ES-I3 (cell line): ENCODE measurements at regions not wholly inside any gene's neighbourhood (a gene's known extent, or its start where the extent isn't known, plus 50 kb on each side); places are given as distances from the start of the nearest gene placed in this dataset.
"Not testable (repeated sequence)": the region's sequence is repeated elsewhere in the genome, so short reads cannot be mapped to it uniquely, and the experiment has no call there.

ENCODE experiments used
- H3K36me3 ChIP-seq: 2 replicates; pipeline ENCODE4 v1.6.1; 2013; ENCODE audit warnings: mild to moderate bottlenecking, low read length, control low read depth, moderate library complexity; ENCODE audit not compliant: insufficient read depth
- H3K4me1 ChIP-seq: 2 replicates; pipeline ENCODE4 v1.6.1; 2013; ENCODE audit warnings: mild to moderate bottlenecking, control low read depth, low read length; ENCODE audit not compliant: insufficient read depth
- H3K9ac ChIP-seq: 2 replicates; pipeline ENCODE4 v1.6.1; 2013; ENCODE audit warnings: low read depth, mild to moderate bottlenecking, low read length, moderate library complexity
- H3K9me3 ChIP-seq: 2 replicates; pipeline ENCODE4 v1.6.1; 2013; ENCODE audit warnings: mild to moderate bottlenecking, low read length, moderate library complexity; ENCODE audit not compliant: control insufficient read depth, insufficient read depth

GRCh38 chr5:1662559-1663085, 137.0 kb downstream of the MRPL36 start:
- Histone ChIP-seq H3K9ac (no peak overlapping the region), H3K4me1 (no peaks in the 10 kb centered on the region), H3K36me3 (no peaks in the 10 kb centered on the region), H3K9me3 (no peaks in the 10 kb centered on the region)

- H3K36me3 ChIP-seq = no peaks in the 10 kb centered on the region
- H3K9ac ChIP-seq = no peak overlapping the region
- H3K9me3 ChIP-seq = no peaks in the 10 kb centered on the region
- no peaks in the 10 kb centered on the region for H3K4me1 ChIP-seq
Measured at GRCh38 chr5:1661831-1662558, 137.6 kb downstream of the MRPL36 start.

- Histone ChIP-seq H3K36me3 (no peaks in the 10 kb centered on the region), H3K4me1 (no peaks in the 10 kb centered on the region), H3K9me3 (no peaks in the 10 kb centered on the region), H3K9ac (no peak overlapping the region)
Measured at GRCh38 chr5:1661311-1661710, 137.6 kb upstream of the LPCAT1 start.

GRCh38 chr5:1660511-1660910, 136.8 kb upstream of the LPCAT1 start:
- H3K9me3 ChIP-seq = no peaks in the 10 kb centered on the region
- no peak overlapping the region for H3K9ac ChIP-seq
- no peaks in the 10 kb centered on the region for H3K36me3 ChIP-seq
- H3K4me1 ChIP-seq = no peaks in the 10 kb centered on the region

- H3K4me1 ChIP-seq = no peaks in the 10 kb centered on the region
- H3K9me3 ChIP-seq = no peaks in the 10 kb centered on the region
- H3K36me3 ChIP-seq = no peaks in the 10 kb centered on the region
- no peak overlapping the region for H3K9ac ChIP-seq
Measured at GRCh38 chr5:1660001-1660400, 136.2 kb upstream of the LPCAT1 start.

GRCh38 chr5:1659100-1659981, 135.6 kb upstream of the LPCAT1 start:
- H3K9ac ChIP-seq = no peak overlapping the region
- no peaks in the 10 kb centered on the region for H3K36me3 ChIP-seq
- no peaks in the 10 kb centered on the region for H3K4me1 ChIP-seq
- no peaks in the 10 kb centered on the region for H3K9me3 ChIP-seq

GRCh38 chr5:1658665-1659064, 134.9 kb upstream of the LPCAT1 start:
- Histone ChIP-seq H3K4me1 (no peaks in the 10 kb centered on the region), H3K9ac (no peak overlapping the region), H3K9me3 (no peaks in the 10 kb centered on the region), H3K36me3 (no peaks in the 10 kb centered on the region)

GRCh38 chr5:1657161-1657741, 133.5 kb upstream of the LPCAT1 start:
- Histone ChIP-seq H3K9ac (no peak overlapping the region), H3K9me3 (no peaks in the 10 kb centered on the region), H3K36me3 (no peaks in the 10 kb centered on the region), H3K4me1 (no peaks in the 10 kb centered on the region)

GRCh38 chr5:1656271-1656975, 132.7 kb upstream of the LPCAT1 start:
- Histone ChIP-seq H3K9ac (no peak overlapping the region), H3K36me3 (no peaks in the 10 kb centered on the region), H3K9me3 (no peaks in the 10 kb centered on the region), H3K4me1 (no peaks in the 10 kb centered on the region)

- no peaks in the 10 kb centered on the region for H3K36me3 ChIP-seq
- H3K9me3 ChIP-seq = no peaks in the 10 kb centered on the region
- no peaks in the 10 kb centered on the region for H3K4me1 ChIP-seq
- H3K9ac ChIP-seq = no peak overlapping the region
Measured at GRCh38 chr5:1655496-1656270, 131.9 kb upstream of the LPCAT1 start.

GRCh38 chr5:1654786-1655495, 131.2 kb upstream of the LPCAT1 start:
- no peaks in the 10 kb centered on the region for H3K4me1 ChIP-seq
- H3K9ac ChIP-seq = no peak overlapping the region
- H3K36me3 ChIP-seq = no peaks in the 10 kb centered on the region
- no peaks in the 10 kb centered on the region for H3K9me3 ChIP-seq

GRCh38 chr5:1653698-1654651, 130.2 kb upstream of the LPCAT1 start:
- not testable (repeated sequence) for H3K36me3 ChIP-seq, H3K4me1 ChIP-seq, H3K9ac ChIP-seq, H3K9me3 ChIP-seq
